Calu3 (cell line): ENCODE measurements at regions not wholly inside any gene's neighbourhood (a gene's known extent, or its start where the extent isn't known, plus 50 kb on each side); places are given as distances from the start of the nearest gene placed in this dataset.
"Not testable (repeated sequence)": the region's sequence is repeated elsewhere in the genome, so short reads cannot be mapped to it uniquely, and the experiment has no call there.

Experiments used
- BruUV-seq: library from RNA; stranded (reverse); fragments of 400-500 nt; replicated peaks from 2 replicates; lab custom pipeline; 2021; lab: Mats Ljungman, UMichigan
- CTCF ChIA-PET: fragments of 300-600 bp; sonication (Branson Sonifier 250); formaldehyde crosslinking; loops from one replicate; lab custom pipeline; 2022; ENCODE audit warnings: antibody characterized with exemption; lab: Charles Lee
- DNase-seq: peaks from one replicate; pipeline ENCODE4 v3.0.0; 2022
- H3K27ac Mint-ChIP-seq: one replicate; pipeline ENCODE4 v1.8.0; 2022; ENCODE audit warnings: mixed read lengths; ENCODE audit not compliant: unreplicated experiment
- H3K27me3 Mint-ChIP-seq: one replicate; pipeline ENCODE4 v1.8.0; 2022; ENCODE audit warnings: mixed read lengths; ENCODE audit not compliant: unreplicated experiment
- H3K36me3 Mint-ChIP-seq: one replicate; pipeline ENCODE4 v1.8.0; 2022; ENCODE audit warnings: mild to moderate bottlenecking, moderate library complexity, mixed read lengths; ENCODE audit not compliant: insufficient read depth, unreplicated experiment
- H3K4me1 Mint-ChIP-seq: one replicate; pipeline ENCODE4 v1.8.0; 2022; ENCODE audit warnings: mild to moderate bottlenecking, low read depth, mixed read lengths; ENCODE audit not compliant: unreplicated experiment
- H3K4me3 Mint-ChIP-seq: one replicate; pipeline ENCODE4 v1.8.0; 2022; ENCODE audit warnings: mild to moderate bottlenecking, low read depth, moderate library complexity, mixed read lengths; ENCODE audit not compliant: unreplicated experiment
- H3K9me3 Mint-ChIP-seq: one replicate; pipeline ENCODE4 v1.8.0; 2022; ENCODE audit warnings: low read depth, mixed read lengths; ENCODE audit not compliant: unreplicated experiment
- intact Hi-C: fragments of 100-400 bp; cut with micrococcal nuclease; formaldehyde crosslinking; loops from one replicate; pipeline ENCODE4 v1.10.0; 2022; ENCODE audit not compliant: unreplicated experiment
- TF ChIP-seq, protein P1 (sequence below): fragments of 200-600 bp; IDR thresholded peaks from one replicate; pipeline ENCODE4 v1.8.0; 2022; ENCODE audit warnings: antibody characterized with exemption; ENCODE audit not compliant: unreplicated experiment

GRCh38 chr4:20159516-20159915 lies 92.2 kb upstream of the SLIT2 start:
- intact Hi-C loops: no loop called here
- Mint-ChIP-seq H3K27ac (no peak overlapping the region), H3K9me3 (peaks cover 2% of the 10 kb centered on the region)

GRCh38 chr4:20158195-20158594 lies 93.5 kb upstream of the SLIT2 start:
- H3K9me3 Mint-ChIP-seq: peaks cover 2% of the 10 kb centered on the region
- no peaks in the 10 kb centered on the region for H3K4me1 Mint-ChIP-seq
- no peak overlapping the region for H3K27ac Mint-ChIP-seq
- no peaks in the 10 kb centered on the region for H3K27me3 Mint-ChIP-seq
- CTCF ChIA-PET: no interaction called here
- no peak for DNase-seq
- no peak overlapping the region for H3K4me3 Mint-ChIP-seq
- BruUV-seq: no TSS peak
- no peaks in the 10 kb centered on the region for H3K36me3 Mint-ChIP-seq
- intact Hi-C loops: no loop called here
- TF ChIP-seq, protein P1, sequence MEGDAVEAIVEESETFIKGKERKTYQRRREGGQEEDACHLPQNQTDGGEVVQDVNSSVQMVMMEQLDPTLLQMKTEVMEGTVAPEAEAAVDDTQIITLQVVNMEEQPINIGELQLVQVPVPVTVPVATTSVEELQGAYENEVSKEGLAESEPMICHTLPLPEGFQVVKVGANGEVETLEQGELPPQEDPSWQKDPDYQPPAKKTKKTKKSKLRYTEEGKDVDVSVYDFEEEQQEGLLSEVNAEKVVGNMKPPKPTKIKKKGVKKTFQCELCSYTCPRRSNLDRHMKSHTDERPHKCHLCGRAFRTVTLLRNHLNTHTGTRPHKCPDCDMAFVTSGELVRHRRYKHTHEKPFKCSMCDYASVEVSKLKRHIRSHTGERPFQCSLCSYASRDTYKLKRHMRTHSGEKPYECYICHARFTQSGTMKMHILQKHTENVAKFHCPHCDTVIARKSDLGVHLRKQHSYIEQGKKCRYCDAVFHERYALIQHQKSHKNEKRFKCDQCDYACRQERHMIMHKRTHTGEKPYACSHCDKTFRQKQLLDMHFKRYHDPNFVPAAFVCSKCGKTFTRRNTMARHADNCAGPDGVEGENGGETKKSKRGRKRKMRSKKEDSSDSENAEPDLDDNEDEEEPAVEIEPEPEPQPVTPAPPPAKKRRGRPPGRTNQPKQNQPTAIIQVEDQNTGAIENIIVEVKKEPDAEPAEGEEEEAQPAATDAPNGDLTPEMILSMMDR: no peak

More at GRCh38 chr4:20159516-20159915, 92.2 kb upstream of the SLIT2 start:
- H3K4me3 Mint-ChIP-seq: no peak overlapping the region
- H3K36me3 Mint-ChIP-seq: no peaks in the 10 kb centered on the region
- BruUV-seq: no TSS peak
- no peak for DNase-seq
- H3K4me1 Mint-ChIP-seq: no peaks in the 10 kb centered on the region
- H3K27me3 Mint-ChIP-seq: no peaks in the 10 kb centered on the region
- CTCF ChIA-PET: interaction anchor here (0.6 kb wide), 1 partner anchor 68 kb away, joined by 3 read pairs; no protein-coding TSS in a partner anchor
- TF ChIP-seq, protein P1: no peak

- H3K36me3 Mint-ChIP-seq: no peaks in the 10 kb centered on the region
- no peak overlapping the region for H3K27ac Mint-ChIP-seq
- intact Hi-C loops: no loop called here
- H3K27me3 Mint-ChIP-seq: no peaks in the 10 kb centered on the region
- CTCF ChIA-PET: no interaction called here
- no peaks in the 10 kb centered on the region for H3K4me1 Mint-ChIP-seq
- BruUV-seq: no TSS peak
- TF ChIP-seq, protein P1: no peak
- H3K9me3 Mint-ChIP-seq: peaks cover 3% of the 10 kb centered on the region
- no peak overlapping the region for H3K4me3 Mint-ChIP-seq
- DNase-seq: no peak
Observed at GRCh38 chr4:20151436-20151835, 100.3 kb upstream of the SLIT2 start.

GRCh38 chr4:20149143-20149542 lies 102.6 kb upstream of the SLIT2 start:
- H3K4me3 Mint-ChIP-seq, H3K27me3 Mint-ChIP-seq, H3K36me3 Mint-ChIP-seq, H3K27ac Mint-ChIP-seq, CTCF ChIA-PET, DNase-seq, H3K9me3 Mint-ChIP-seq, H3K4me1 Mint-ChIP-seq, intact Hi-C loops, BruUV-seq: not testable (repeated sequence)

DNA sequence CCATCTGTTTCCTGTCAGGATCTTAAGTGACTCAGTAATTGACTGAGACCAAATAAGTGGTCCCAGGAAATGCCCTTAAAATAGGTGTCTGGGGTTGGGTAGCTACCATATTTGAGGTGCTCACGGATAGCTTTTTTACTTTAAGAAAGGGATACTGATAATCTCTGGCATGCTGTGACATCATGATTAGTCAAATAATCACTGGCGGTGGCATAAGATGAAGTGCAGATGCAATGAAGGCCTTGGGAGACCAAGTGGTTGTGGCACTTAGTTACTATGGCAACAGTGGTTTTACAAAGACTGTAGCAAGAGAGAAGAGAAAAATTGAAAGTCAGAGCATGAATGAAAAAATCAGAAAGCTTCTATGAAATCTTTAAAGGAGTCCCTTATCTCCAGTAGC lies 114.5 kb upstream of the SLIT2 start:
- peaks cover 6% of the 10 kb centered on the region for H3K9me3 Mint-ChIP-seq
- no peak for DNase-seq
- H3K36me3 Mint-ChIP-seq: no peaks in the 10 kb centered on the region
- no peak overlapping the region for H3K4me3 Mint-ChIP-seq
- no peaks in the 10 kb centered on the region for H3K27me3 Mint-ChIP-seq
- TF ChIP-seq, protein P1: no peak
- CTCF ChIA-PET: no interaction called here
- intact Hi-C loops: no loop called here
- no peak overlapping the region for H3K27ac Mint-ChIP-seq
- no TSS peak for BruUV-seq
- no peaks in the 10 kb centered on the region for H3K4me1 Mint-ChIP-seq
